ENCODE measurements at regions not wholly inside any gene's neighbourhood (a gene's known extent, or its start where the extent isn't known, plus 50 kb on each side); places are given as distances from the start of the nearest gene placed in this dataset.

GRCh38 chr11:31926816-31927528 is 115.8 kb upstream of the PAX6 start:
- Mint-ChIP-seq H3K27me3 (peaks cover 4% of the 10 kb centered on the region), H3K4me3 (no peak overlapping the region), H3K9me3 (no peaks in the 10 kb centered on the region), H3K4me1 (ENCODE audit: low read depth) (no peaks in the 10 kb centered on the region), H3K27ac (no peak overlapping the region), H3K36me3 (ENCODE audit: low read depth) (no peaks in the 10 kb centered on the region)
- CTCF ChIA-PET: interaction anchor here (1.4 kb wide), 1 partner anchor 31 kb away, joined by 4 read pairs; no protein-coding TSS in a partner anchor
- DNase-seq (no peak), ATAC-seq (no peak)
- TF ChIP-seq, protein P1, sequence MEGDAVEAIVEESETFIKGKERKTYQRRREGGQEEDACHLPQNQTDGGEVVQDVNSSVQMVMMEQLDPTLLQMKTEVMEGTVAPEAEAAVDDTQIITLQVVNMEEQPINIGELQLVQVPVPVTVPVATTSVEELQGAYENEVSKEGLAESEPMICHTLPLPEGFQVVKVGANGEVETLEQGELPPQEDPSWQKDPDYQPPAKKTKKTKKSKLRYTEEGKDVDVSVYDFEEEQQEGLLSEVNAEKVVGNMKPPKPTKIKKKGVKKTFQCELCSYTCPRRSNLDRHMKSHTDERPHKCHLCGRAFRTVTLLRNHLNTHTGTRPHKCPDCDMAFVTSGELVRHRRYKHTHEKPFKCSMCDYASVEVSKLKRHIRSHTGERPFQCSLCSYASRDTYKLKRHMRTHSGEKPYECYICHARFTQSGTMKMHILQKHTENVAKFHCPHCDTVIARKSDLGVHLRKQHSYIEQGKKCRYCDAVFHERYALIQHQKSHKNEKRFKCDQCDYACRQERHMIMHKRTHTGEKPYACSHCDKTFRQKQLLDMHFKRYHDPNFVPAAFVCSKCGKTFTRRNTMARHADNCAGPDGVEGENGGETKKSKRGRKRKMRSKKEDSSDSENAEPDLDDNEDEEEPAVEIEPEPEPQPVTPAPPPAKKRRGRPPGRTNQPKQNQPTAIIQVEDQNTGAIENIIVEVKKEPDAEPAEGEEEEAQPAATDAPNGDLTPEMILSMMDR (IDR thresholded peaks at IDR 0.05): no peak
- intact Hi-C loops (cut with micrococcal nuclease): no loop called here
- POLR2A ChIA-PET: no interaction called here

DNA sequence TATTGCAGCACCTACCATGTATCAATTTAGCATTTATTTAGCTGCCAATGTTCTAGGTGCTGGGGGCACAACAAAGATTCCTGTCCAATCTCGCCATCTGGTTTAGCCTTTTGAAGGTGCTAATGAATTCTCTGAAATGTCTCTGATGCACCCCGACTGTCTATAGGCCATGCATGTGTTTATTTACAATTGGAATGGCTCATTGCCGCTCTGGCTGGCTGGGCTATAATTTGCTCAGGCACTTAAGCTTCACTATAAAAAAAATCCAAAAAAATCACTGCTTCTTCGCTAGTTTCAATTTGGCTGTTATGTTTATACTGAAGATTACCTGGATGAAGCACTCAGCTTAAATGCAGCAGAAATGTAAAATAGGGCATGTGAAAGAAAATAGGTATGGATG is 115.0 kb upstream of the PAX6 start:
- intact Hi-C loops (cut with micrococcal nuclease): no loop called here
- H3K36me3 Mint-ChIP-seq (ENCODE audit: low read depth): no peaks in the 10 kb centered on the region
- POLR2A ChIA-PET: no interaction called here

DNA sequence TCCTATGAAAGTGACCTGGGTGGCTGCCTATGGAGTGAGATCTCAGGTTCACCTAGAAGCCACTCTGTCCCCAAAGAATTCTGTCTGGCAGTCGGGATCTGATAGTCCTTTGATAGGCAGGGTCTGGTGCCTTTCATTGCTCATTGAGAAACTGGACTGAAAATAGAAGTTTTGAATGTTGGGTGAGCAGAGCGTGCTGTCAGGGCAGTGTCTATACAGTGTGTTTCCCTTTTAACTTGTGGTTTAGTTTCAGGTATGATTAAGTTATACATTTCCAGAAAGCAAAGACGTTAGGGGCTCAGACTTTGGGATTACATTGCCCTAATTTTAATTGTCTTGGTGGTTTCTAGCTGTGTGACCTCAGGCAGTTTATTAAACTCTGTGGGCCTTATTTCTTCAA is 111.3 kb upstream of the PAX6 start:
- H3K27me3 Mint-ChIP-seq: peaks cover 5% of the 10 kb centered on the region
- H3K36me3 Mint-ChIP-seq (ENCODE audit: low read depth): no peaks in the 10 kb centered on the region
- TF ChIP-seq, protein P1 (IDR thresholded peaks at IDR 0.05): no peak
- no peaks in the 10 kb centered on the region for H3K9me3 Mint-ChIP-seq
- intact Hi-C loops (cut with micrococcal nuclease): no loop called here
- no peak overlapping the region for H3K27ac Mint-ChIP-seq
- POLR2A ChIA-PET: no interaction called here
- CTCF ChIA-PET: no interaction called here
- no peak overlapping the region for H3K4me3 Mint-ChIP-seq
- ATAC-seq (no peak), DNase-seq (no peak)
- no peaks in the 10 kb centered on the region for H3K4me1 Mint-ChIP-seq (ENCODE audit: low read depth)

More for the DNA sequence above, 115.0 kb upstream of the PAX6 start:
- no peaks in the 10 kb centered on the region for H3K9me3 Mint-ChIP-seq
- no peak overlapping the region for H3K27ac Mint-ChIP-seq
- no peaks in the 10 kb centered on the region for H3K4me1 Mint-ChIP-seq (ENCODE audit: low read depth)
- DNase-seq: no peak
- H3K27me3 Mint-ChIP-seq: peaks cover 6% of the 10 kb centered on the region
- TF ChIP-seq, protein P1 (IDR thresholded peaks at IDR 0.05): no peak
- no peak for ATAC-seq
- H3K4me3 Mint-ChIP-seq: no peak overlapping the region
- CTCF ChIA-PET: interaction anchor here (1.4 kb wide), 1 partner anchor 32 kb away, joined by 4 read pairs; no protein-coding TSS in a partner anchor

DNA sequence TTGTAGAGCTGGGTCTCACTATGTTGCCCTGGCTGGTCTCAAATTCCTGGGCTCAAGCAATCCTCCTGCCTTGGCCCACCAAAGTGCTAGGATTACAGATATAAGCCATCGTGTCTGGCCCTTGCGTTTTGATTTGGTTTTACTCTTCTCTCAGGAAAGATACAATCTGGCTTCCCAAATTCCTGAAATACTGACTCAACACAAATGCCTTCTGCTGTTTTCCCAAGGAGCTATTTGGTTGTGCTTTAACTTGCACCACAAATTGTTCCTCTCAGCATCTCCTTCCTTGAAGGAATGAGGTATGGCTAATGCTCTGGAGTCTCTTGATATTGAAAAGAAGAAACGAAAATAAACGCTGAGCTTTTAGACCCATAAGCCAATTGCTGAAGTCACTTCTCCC is 110.0 kb upstream of the PAX6 start:
- H3K27ac Mint-ChIP-seq: no peak overlapping the region

DNA sequence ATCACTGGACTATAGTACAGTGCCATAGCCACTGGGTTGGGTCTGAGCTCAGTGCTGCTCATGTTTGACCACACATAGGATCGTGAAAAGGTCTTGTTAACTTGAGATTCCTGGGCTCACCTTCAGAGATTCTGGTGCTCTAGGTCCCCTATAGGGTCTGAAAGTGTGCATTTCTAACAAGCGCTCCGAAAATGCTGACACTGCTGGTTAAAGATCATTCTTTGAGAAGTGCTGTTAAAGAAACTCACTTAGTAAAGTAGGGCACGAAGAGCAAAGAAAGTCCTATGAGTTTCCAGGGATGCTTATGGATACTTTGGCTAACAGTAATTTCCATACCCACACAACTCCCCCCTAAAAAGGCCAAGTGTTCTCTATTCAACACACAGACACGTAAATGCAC is 108.1 kb upstream of the PAX6 start:
- Mint-ChIP-seq H3K27me3 (peaks cover 8% of the 10 kb centered on the region), H3K9me3 (no peaks in the 10 kb centered on the region), H3K4me1 (ENCODE audit: low read depth) (no peaks in the 10 kb centered on the region), H3K27ac (no peak overlapping the region), H3K36me3 (ENCODE audit: low read depth) (no peaks in the 10 kb centered on the region), H3K4me3 (no peak overlapping the region)
- ChIA-PET POLR2A (no interaction called here), CTCF (no interaction called here)
- ATAC-seq (no peak), DNase-seq (no peak)
- intact Hi-C loops (cut with micrococcal nuclease): no loop called here
- TF ChIP-seq, protein P1 (IDR thresholded peaks at IDR 0.05): no peak

More for the DNA sequence above, 110.0 kb upstream of the PAX6 start:
- ATAC-seq (no peak), DNase-seq (no peak)
- POLR2A ChIA-PET: no interaction called here
- CTCF ChIA-PET: no interaction called here
- Mint-ChIP-seq H3K4me1 (ENCODE audit: low read depth) (no peaks in the 10 kb centered on the region), H3K27me3 (peaks cover 5% of the 10 kb centered on the region), H3K36me3 (ENCODE audit: low read depth) (no peaks in the 10 kb centered on the region), H3K4me3 (no peak overlapping the region), H3K9me3 (no peaks in the 10 kb centered on the region)
- TF ChIP-seq, protein P1 (IDR thresholded peaks at IDR 0.05): no peak
- intact Hi-C loops (cut with micrococcal nuclease): no loop called here
